C4-2B (cell line): ENCODE measurements at regions not wholly inside any gene's neighbourhood (a gene's known extent, or its start where the extent isn't known, plus 50 kb on each side); places are given as distances from the start of the nearest gene placed in this dataset.

ENCODE experiments used
- ZFX ChIP-seq: fragments of 450-650 bp; IDR thresholded peaks from 2 replicates; pipeline ENCODE4 v1.6.1; 2017
- TF ChIP-seq, protein P1 (sequence below): fragments of 450-650 bp; conservative IDR thresholded peaks from 2 replicates; pipeline ENCODE4 v1.5.1; 2017; ENCODE audit warnings: mild to moderate bottlenecking

DNA sequence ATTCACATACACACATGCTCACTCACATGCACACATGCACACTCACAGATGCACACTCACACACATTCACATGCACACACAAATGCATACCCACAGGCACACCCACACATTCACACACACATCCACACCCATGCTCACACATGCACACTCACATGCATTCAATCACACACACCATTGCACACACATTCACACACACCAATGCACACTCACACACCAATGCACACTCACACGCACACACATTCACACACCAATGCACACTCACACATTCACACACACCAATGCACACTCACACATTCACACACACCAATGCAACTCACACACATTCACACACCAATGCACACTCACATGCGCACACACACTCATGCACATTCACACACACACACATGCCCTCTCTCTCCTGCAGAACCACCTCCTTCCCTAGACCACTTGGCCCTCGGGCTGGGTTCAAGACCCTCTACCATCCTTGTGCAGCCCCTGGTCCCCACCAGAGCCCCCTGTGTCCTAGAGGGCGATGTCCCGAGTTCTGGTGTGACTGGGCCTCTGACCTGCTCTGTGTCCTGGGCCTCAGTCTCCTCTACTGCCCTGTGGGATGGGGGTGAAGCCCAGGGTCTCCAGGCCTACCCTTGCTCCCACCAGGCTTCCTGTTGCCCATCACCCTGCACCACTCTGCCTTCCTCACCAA lies 139.0 kb downstream of the OLFM1 start:
- no peak for TF ChIP-seq ZFX
- TF ChIP-seq, protein P1, sequence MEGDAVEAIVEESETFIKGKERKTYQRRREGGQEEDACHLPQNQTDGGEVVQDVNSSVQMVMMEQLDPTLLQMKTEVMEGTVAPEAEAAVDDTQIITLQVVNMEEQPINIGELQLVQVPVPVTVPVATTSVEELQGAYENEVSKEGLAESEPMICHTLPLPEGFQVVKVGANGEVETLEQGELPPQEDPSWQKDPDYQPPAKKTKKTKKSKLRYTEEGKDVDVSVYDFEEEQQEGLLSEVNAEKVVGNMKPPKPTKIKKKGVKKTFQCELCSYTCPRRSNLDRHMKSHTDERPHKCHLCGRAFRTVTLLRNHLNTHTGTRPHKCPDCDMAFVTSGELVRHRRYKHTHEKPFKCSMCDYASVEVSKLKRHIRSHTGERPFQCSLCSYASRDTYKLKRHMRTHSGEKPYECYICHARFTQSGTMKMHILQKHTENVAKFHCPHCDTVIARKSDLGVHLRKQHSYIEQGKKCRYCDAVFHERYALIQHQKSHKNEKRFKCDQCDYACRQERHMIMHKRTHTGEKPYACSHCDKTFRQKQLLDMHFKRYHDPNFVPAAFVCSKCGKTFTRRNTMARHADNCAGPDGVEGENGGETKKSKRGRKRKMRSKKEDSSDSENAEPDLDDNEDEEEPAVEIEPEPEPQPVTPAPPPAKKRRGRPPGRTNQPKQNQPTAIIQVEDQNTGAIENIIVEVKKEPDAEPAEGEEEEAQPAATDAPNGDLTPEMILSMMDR: no peak
